Esophagus squamous epithelium (tissue), 4 donors: ENCODE measurements at regions not wholly inside any gene's neighbourhood (a gene's known extent, or its start where the extent isn't known, plus 50 kb on each side); places are given as distances from the start of the nearest gene placed in this dataset.

Experiments
- POLR2A ChIP-seq, 4 donors: fragments of 450-650 bp; IDR thresholded peaks; one replicate each; pipeline ENCODE4 v1.6.1; 2017; ENCODE audit warnings: antibody characterized with exemption in 4 of 4, mild to moderate bottlenecking in 4 of 4, moderate library complexity in 3 of 4
- TF ChIP-seq, protein P1 (sequence below), 6 experiments: fragments of 450-650 bp in 4 of 6; fragments of 200-600 bp in 2 of 6; sonication (generic) in 2 of 6; IDR thresholded peaks; one replicate each; pipeline ENCODE4 v1.5.1; 2016 to 2019; ENCODE audit warnings: antibody characterized with exemption in 6 of 6, mild to moderate bottlenecking in 4 of 6, moderate library complexity in 4 of 6

DNA sequence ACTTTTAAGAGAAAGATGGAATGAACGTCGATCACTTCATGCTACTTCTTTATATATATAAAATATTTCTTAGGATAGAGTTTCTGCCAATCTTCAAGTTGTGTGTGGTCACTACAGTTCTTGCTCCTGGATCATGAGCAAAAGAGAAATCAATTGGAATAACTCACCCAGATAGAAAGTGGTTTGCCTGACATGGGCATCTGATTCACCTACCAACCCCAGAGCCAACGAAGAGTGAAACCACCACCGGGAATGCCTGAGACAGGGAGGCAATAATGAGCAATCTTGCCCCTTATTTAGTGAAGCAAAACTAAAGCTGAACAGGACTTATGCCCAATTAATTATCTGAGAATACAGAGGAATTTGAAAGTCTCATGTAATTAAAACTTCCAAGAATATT lies 250.2 kb upstream of the REG3G start:
- TF ChIP-seq POLR2A (IDR thresholded peaks at IDR 0.05), result no peak
- TF ChIP-seq, protein P1, sequence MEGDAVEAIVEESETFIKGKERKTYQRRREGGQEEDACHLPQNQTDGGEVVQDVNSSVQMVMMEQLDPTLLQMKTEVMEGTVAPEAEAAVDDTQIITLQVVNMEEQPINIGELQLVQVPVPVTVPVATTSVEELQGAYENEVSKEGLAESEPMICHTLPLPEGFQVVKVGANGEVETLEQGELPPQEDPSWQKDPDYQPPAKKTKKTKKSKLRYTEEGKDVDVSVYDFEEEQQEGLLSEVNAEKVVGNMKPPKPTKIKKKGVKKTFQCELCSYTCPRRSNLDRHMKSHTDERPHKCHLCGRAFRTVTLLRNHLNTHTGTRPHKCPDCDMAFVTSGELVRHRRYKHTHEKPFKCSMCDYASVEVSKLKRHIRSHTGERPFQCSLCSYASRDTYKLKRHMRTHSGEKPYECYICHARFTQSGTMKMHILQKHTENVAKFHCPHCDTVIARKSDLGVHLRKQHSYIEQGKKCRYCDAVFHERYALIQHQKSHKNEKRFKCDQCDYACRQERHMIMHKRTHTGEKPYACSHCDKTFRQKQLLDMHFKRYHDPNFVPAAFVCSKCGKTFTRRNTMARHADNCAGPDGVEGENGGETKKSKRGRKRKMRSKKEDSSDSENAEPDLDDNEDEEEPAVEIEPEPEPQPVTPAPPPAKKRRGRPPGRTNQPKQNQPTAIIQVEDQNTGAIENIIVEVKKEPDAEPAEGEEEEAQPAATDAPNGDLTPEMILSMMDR (IDR thresholded peaks at IDR 0.05), result no peak
